ENCODE measurements at regions not wholly inside any gene's neighbourhood (a gene's known extent, or its start where the extent isn't known, plus 50 kb on each side); places are given as distances from the start of the nearest gene placed in this dataset.
"Not testable (repeated sequence)": the region's sequence is repeated elsewhere in the genome, so short reads cannot be mapped to it uniquely, and the experiment has no call there.

DNA sequence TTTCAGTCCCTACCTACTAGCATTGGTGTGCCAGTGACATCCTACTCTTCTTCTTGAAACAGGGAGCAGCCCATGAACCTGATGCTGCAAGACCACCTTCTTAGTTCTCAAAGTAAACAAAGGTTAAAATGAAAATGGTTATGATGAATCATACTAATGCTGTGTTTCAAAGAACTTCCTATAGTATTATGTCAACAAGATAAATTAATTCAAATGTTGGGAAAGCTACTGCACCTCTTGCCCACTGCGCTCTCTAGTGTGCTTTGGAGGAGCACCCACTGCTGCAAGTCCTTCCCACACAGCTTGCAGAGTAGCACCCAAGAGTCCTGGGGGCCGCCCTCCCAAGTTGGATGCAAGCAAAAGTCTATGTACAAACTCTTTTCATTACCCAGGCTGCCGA, 81.1 kb downstream of the CD200R1L start:
- no peak for DNase-seq (ENCODE audit: low read depth, low spot score)

DNA sequence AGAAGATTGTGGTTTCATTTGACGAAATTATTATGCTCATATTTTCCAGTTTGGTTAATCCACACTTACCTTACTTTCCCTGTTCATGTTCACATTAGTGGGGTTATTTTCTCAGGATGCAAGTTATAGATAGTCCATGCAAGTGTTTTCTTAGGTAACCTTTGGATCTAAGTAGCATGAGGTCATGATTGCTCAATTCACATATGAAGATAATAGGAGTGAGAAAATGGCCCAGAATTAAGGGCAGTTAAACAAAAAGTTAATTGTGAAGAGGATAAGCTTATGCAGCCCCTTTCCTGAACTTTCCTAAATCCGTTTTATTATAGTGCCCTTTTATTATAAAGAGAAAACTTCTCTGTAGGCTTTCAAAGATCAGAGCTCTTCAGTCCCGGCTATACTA, 83.4 kb downstream of the CD200R1L start:
- DNase-seq (ENCODE audit: low read depth, low spot score), result no peak

- DNase-seq (ENCODE audit: low read depth, low spot score), result peak; percentile 26
Measured at GRCh38 chr3:112761062-112761638, 85.5 kb downstream of the CD200R1L start.

DNA sequence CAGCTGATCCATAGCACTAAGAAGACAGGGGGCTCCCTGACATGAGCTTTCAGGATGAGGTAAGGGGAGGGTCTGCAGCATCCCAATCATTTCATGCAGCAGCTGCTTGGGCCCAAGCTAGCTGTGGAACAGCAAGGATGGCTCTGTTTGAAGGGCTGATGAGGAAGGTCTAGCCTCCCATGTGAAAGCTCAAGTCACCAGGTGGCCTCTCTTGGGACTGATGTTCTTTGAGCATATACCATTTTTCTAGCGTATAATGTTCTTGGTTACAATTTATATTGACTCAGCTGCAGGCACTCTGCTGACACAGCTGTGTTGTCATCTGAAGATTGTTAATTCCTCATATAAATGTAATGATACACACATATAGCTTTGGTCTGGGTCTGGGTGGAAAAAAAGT, 87.0 kb downstream of the CD200R1L start:
- DNase-seq (ENCODE audit: low read depth, low spot score), result no peak

GRCh38 chr3:112759210-112759609, 87.5 kb downstream of the CD200R1L start:
- DNase-seq (ENCODE audit: low read depth, low spot score), result no peak

DNA sequence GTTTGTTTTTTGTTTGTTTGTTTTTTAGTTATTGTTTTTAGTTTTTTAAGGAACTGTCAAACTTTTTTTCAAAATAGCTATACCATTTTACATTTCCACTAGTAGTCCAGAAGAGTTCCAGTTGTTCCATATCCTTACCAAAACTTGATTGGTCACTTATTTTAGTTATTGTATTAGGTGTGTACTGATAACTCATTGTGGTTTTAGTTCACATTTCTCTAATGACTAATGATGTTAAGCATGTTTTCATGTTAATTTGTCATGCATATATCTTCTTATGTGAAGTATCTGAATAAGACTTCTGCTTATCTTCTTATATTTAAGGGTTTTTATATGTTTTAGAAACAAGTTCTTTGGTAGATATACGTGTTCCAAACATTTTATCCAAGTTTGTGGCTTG, 89.5 kb downstream of the CD200R1L start:
- no peak for DNase-seq (ENCODE audit: low read depth, low spot score)

DNA sequence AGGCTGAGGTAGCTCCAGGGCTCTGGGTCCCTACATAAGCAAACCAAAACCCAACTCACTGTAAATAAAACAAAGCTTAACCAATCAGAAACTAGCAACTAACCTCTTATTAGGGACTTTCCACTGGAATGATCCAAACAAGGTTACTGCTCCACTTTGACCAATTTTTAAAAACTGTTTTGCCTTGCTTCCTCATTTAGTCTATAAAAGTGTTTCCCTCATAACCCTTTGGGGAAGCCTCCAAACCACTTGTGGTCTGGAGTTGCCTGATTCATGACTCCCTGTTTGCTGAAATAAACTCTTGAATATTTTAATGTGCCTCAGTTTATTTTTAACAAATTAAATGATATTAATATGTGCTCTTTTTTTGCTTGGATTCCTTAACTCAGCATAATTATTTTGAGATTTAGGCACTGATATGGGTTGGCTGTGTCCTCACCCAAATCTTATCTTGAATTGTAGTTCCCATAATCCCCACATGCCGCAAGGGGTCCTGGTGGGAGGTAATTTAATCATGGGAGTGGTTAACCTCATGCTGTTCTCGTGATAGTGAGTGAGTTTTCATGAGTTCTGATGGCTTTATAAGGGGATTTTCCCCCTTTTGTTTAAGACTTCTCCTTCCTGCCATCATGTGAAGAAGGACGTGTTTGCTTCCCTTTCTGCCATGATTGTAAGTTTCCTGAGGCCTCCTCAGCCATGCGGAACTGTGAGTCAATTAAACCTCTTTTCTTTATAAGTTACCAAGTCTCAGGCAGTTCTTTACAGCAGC, 90.6 kb downstream of the CD200R1L start:
- DNase-seq (ENCODE audit: low read depth, low spot score), result no peak

DNA sequence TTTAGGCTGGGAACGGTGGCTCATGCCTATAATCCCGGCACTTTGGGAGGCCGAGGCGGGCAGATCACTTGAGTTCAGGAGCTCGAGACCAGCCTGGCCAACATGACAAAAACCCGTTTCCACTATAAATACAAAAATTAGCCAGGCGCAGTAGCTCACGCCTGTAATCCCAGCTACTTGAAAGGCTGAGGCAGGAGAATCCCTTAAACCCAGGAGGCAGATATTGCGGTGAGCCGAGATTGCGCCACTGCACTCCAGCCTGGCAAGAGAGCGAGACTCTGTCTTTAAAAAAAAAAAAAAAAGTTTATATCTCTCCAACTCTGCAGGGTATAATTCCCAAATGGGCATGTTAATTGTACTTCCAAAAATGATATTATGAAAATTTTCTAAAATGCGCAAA, 91.6 kb downstream of the CD200R1L start:
- not testable (repeated sequence) for DNase-seq (ENCODE audit: low read depth, low spot score)

DNA sequence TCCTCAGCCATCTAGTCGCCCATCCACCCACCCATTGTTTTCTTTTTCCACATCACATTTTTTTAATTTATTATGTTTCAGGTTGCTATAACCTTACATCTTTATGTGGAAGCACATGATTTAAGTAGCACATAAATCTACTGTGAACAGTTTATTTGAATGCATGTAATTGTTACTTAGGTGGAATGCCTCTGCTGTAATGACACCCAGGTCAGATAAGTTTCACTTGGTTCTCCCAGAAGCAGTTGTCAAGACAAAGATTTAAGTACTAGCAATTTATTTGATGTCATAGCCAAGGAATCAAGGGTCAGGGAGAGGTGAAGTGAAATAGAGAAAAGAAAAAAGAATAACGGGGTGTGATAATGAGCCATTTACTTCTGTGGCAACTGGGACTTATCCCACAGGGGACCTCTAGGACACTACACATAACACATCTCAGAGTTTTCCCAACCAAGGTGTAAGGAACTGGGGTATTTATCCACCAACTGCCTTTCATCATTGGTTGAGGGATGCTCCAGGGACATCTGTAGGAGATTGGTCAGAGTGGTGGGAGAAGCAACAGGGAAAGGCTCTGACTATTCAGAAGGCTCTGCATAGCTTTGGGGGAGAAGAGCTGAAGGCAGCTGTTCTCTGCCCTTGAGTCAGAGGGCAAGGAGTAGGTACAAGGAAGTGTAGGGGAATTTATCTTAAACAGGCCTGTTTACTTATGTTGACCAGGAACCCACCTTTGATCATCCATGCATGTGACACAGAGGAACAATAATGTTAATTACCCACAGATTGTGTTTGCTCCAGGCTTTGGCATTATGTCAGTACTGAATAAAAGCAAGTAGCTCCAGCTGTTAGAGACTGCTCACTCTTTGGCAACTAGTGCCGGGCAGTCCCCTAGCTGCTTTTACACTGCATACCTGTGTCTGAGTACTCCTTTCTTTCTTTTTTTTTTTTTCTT, 94.8 kb downstream of the CD200R1L start:
- no peak for DNase-seq (ENCODE audit: low read depth, low spot score)

DNA sequence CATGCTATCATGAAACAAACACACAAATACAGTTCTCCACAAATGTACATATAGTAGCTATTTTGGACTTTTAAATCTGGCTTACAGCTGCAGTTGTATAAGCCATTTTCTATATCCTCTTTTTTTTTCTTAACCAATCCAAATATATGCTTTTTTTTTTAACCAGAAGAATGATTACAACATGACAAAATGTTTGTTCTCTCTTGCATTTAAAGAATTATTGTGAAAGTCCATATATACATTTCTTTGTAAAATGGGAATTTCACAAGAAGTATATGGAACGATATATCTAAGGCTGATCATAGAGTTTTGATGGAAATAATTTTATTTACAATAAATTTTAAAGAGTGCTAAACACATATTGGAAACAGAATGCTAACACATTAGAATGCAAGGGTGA, 95.6 kb downstream of the CD200R1L start:
- DNase-seq (ENCODE audit: low read depth, low spot score), result no peak

DNA sequence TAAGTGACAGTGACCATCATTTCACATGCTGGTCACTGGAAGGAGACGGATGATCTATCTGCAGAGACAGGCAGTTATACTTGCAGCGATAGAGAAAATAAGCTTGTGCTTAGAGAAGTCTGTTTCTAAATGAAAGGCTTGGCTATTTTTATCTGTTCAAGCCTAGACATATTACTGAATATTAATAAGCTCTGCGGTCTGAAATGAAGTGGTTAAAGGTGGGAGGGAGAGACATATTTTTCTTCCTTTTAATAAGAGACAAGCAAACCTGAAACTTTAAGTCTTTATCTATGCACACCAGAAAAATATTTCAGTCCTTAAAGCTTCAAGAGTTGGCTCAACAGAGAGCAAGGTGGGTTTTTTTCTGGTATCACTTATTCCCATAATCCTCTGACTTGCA, 99.0 kb downstream of the CD200R1L start:
- no peak for DNase-seq (ENCODE audit: low read depth, low spot score)

GRCh38 chr3:112746675-112747280, 99.9 kb downstream of the CD200R1L start:
- no peak for DNase-seq (ENCODE audit: low read depth, low spot score)

- DNase-seq (ENCODE audit: low read depth, low spot score), result no peak
Measured at GRCh38 chr3:112745567-112746248, 101.0 kb downstream of the CD200R1L start.

GRCh38 chr3:112744825-112745566, 101.7 kb downstream of the CD200R1L start:
- DNase-seq (ENCODE audit: low read depth, low spot score), result no peak

GRCh38 chr3:112744106-112744505, 102.6 kb downstream of the CD200R1L start:
- DNase-seq (ENCODE audit: low read depth, low spot score), result no peak

GRCh38 chr3:112742934-112743333, 102.0 kb upstream of the CCDC80 start:
- DNase-seq (ENCODE audit: low read depth, low spot score), result no peak

DNA sequence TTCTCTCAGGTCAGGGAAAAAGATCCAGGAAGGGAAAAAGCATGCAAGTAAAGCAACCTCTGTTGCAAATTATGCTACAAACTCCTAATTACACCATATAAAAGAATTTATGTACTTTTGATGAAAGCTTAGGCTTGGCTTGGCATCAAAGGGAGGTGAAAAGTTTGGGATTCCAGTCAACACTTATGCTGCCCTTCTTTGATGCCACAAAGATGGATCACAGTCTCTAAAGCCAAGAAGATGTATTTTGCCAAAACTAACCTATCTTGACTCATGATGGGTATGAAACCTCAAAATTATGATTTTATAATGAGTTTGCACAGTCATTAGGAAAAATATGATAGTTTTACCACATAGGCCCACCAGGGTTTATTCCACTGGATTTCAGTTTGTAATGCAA, 101.0 kb upstream of the CCDC80 start:
- no peak for DNase-seq (ENCODE audit: low read depth, low spot score)

DNA sequence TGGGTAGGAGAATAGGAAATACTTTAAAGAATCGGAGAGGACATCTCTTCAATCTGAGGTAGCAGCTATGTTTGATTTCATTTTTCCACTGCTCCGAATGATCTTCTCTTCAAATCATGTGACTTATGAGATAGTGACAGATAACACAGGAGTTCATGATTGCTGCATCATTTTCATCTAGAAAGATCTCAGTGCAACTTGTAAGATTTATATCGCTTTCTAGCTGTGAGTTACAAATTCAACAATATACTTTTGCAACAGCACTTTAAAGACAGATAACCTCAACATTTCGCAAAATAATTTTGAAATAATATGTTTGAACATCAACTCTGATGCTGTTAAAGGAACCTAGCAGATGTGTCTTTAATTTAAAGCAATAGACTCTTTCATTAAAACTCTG, 99.9 kb upstream of the CCDC80 start:
- DNase-seq (ENCODE audit: low read depth, low spot score), result no peak

- DNase-seq (ENCODE audit: low read depth, low spot score), result no peak
Measured at GRCh38 chr3:112739252-112739965, 98.5 kb upstream of the CCDC80 start.

- no peak for DNase-seq (ENCODE audit: low read depth, low spot score)
Measured at GRCh38 chr3:112738366-112738765, 97.4 kb upstream of the CCDC80 start.
